ENCODE measurements at regions not wholly inside any gene's neighbourhood (a gene's known extent, or its start where the extent isn't known, plus 50 kb on each side); places are given as distances from the start of the nearest gene placed in this dataset.

GRCh38 chr20:8983478-8984345 lies 85.2 kb upstream of the PLCB4 start (continued):
- no peak for TF ChIP-seq CHD2 (IDR thresholded peaks at IDR 0.05; ENCODE audit: low read length)
- no peak for TF ChIP-seq SIN3A (conservative IDR thresholded peaks at IDR 0.05 in 1 of 2, IDR thresholded peaks at IDR 0.05 in 1 of 2; ENCODE audit: low read depth in 1 of 2, low read length in 2 of 2)
- no peak for TF ChIP-seq NRF1 (IDR thresholded peaks at IDR 0.05; ENCODE audit: low read depth, low read length)
